Omental fat pad (tissue), 3 donors: ENCODE measurements at regions not wholly inside any gene's neighbourhood (a gene's known extent, or its start where the extent isn't known, plus 50 kb on each side); places are given as distances from the start of the nearest gene placed in this dataset.
"Not testable (repeated sequence)": the region's sequence is repeated elsewhere in the genome, so short reads cannot be mapped to it uniquely, and the experiment has no call there.

Experiments used
- ATAC-seq: fragments of 150-250 bp; one replicate; pipeline ENCODE4 v1.9.1; 2016; ENCODE audit warnings: mild to moderate bottlenecking, moderate library complexity; ENCODE audit not compliant: low FRiP score
- DNase-seq: peaks from one replicate; pipeline ENCODE4 v3.0.0-alpha.2; 2019; ENCODE audit warnings: low spot score
- CTCF ChIP-seq, 3 donors: fragments of 450-650 bp; IDR thresholded peaks; one replicate each; pipeline ENCODE4 v1.5.1; 2016 to 2017; ENCODE audit warnings: antibody characterized with exemption in 3 of 3, mild to moderate bottlenecking in 3 of 3, moderate library complexity in 2 of 3

GRCh38 chr12:59322473-59322872, 273.4 kb upstream of the SLC16A7 start:
- TF ChIP-seq CTCF (IDR thresholded peaks at IDR 0.05) = no peak
- ATAC-seq = no peak
- DNase-seq = no peak

- no peak for TF ChIP-seq CTCF (IDR thresholded peaks at IDR 0.05)
- ATAC-seq (no peak), DNase-seq (no peak)
Measured at GRCh38 chr12:59321278-59321677, 274.6 kb upstream of the SLC16A7 start.

GRCh38 chr12:59320112-59320511, 275.7 kb upstream of the SLC16A7 start:
- TF ChIP-seq CTCF (IDR thresholded peaks at IDR 0.05) = no peak
- DNase-seq (no peak), ATAC-seq (no peak)

- DNase-seq (no peak), ATAC-seq (no peak)
- no peak for TF ChIP-seq CTCF (IDR thresholded peaks at IDR 0.05)
Measured at GRCh38 chr12:59318940-59319339, 276.9 kb upstream of the SLC16A7 start.

GRCh38 chr12:59317598-59317997, 278.2 kb upstream of the SLC16A7 start:
- no peak for ATAC-seq

GRCh38 chr12:59316938-59317337, 278.9 kb upstream of the SLC16A7 start:
- no peak for TF ChIP-seq CTCF (IDR thresholded peaks at IDR 0.05)
- ATAC-seq (no peak), DNase-seq (no peak)

More at GRCh38 chr12:59317598-59317997, 278.2 kb upstream of the SLC16A7 start:
- no peak for TF ChIP-seq CTCF (IDR thresholded peaks at IDR 0.05)
- DNase-seq = no peak

GRCh38 chr12:59316354-59316753, 279.5 kb upstream of the SLC16A7 start:
- not testable (repeated sequence) for ATAC-seq, DNase-seq

- DNase-seq (no peak), ATAC-seq (no peak)
- no peak for TF ChIP-seq CTCF (IDR thresholded peaks at IDR 0.05)
Measured at GRCh38 chr12:59314209-59314608, 281.6 kb upstream of the SLC16A7 start.
